GM12878 (cell line): ENCODE measurements at regions not wholly inside any gene's neighbourhood (a gene's known extent, or its start where the extent isn't known, plus 50 kb on each side); places are given as distances from the start of the nearest gene placed in this dataset.

Experiments
- ATAC-seq: fragments of 200-7000 bp; cut with Tn5 transposase; 3 replicates; pipeline ENCODE4 v1.9.1; 2020; ENCODE audit warnings: mild to moderate bottlenecking, moderate library complexity
- BruUV-seq: library from RNA; stranded (reverse); fragments of 400-500 nt; replicated peaks from 2 replicates; lab custom pipeline; 2021; lab: Mats Ljungman, UMichigan
- CTCF ChIA-PET: fragments of 300-600 bp; sonication (Branson Sonifier 250); formaldehyde crosslinking; extraction: SDS; loops from one replicate; lab custom pipeline; 2021; ENCODE audit warnings: inconsistent platforms; lab: Yijun Ruan, JAX
- POLR2A ChIA-PET: fragments of 350-600 bp; formaldehyde crosslinking; extraction: SDS; loops from one replicate; lab custom pipeline; 2021; ENCODE audit warnings: inconsistent platforms; lab: Charles Lee
- RAD21 ChIA-PET: fragments of 300-600 bp; sonication (Branson Sonifier 250); formaldehyde crosslinking; loops from one replicate; lab custom pipeline; 2023; ENCODE audit warnings: antibody characterized with exemption; ENCODE audit not compliant: unreplicated experiment; lab: Charles Lee
- SMC1A ChIA-PET: fragments of 300-600 bp; sonication (Branson Sonifier 250); formaldehyde crosslinking; loops from one replicate; lab custom pipeline; 2023; ENCODE audit not compliant: unreplicated experiment, uncharacterized antibody; lab: Charles Lee
- DNase-seq: peaks from one replicate; pipeline ENCODE4 v3.0.0-alpha.2; 2011; ENCODE audit warnings: low read depth, low spot score
- FAIRE-seq: peaks from 3 replicates; lab custom pipeline; 2011; peaks lifted over from hg19 to GRCh38; lab: Jason Lieb, UNC
- H2AFZ ChIP-seq: 2 replicates; pipeline ENCODE4 v1.6.0; 2011; ENCODE audit warnings: low read depth, low read length, control low read depth; ENCODE audit not compliant: control insufficient read depth
- H3K27ac ChIP-seq: 2 replicates; pipeline ENCODE4 v1.5.1; 2011; ENCODE audit warnings: control low read depth; ENCODE audit not compliant: control insufficient read depth, insufficient read depth
- H3K27me3 ChIP-seq, 2 experiments: replicated peaks in 1 of 2; 2 replicates each; pipeline versions ENCODE4 v1.6.0 to v1.6.1; 2011; ENCODE audit warnings: low read length in 1 of 2; ENCODE audit not compliant: control insufficient read depth in 2 of 2, insufficient read depth in 2 of 2
- H3K36me3 ChIP-seq, 2 experiments: 2 replicates each; pipeline ENCODE4 v1.5.1; 2011; ENCODE audit warnings: low read length in 1 of 2; ENCODE audit not compliant: control insufficient read depth in 2 of 2, insufficient read depth in 2 of 2
- H3K4me1 ChIP-seq: 2 replicates; pipeline ENCODE4 v1.6.1; 2011; ENCODE audit warnings: mild to moderate bottlenecking, low read length, moderate library complexity, mixed read lengths; ENCODE audit not compliant: control insufficient read depth, insufficient read depth
- H3K4me2 ChIP-seq: 2 replicates; pipeline ENCODE4 v1.6.0; 2011; ENCODE audit warnings: control low read depth; ENCODE audit not compliant: control insufficient read depth, insufficient read depth
- H3K4me3 ChIP-seq: fragments of 200-600 bp; sonication (generic); 2 replicates; pipeline ENCODE4 v1.5.1; 2016
- H3K79me2 ChIP-seq: 2 replicates; pipeline ENCODE4 v1.6.0; 2011; ENCODE audit warnings: low read length; ENCODE audit not compliant: control insufficient read depth, insufficient read depth
- H3K9ac ChIP-seq: 2 replicates; pipeline ENCODE4 v1.8.0; 2011; ENCODE audit warnings: low read length, control low read depth, mixed read lengths; ENCODE audit not compliant: control insufficient read depth, insufficient read depth
- H3K9me3 ChIP-seq: replicated peaks from 3 replicates; pipeline ENCODE4 v1.5.1; 2011; ENCODE audit warnings: mild to moderate bottlenecking, low read length; ENCODE audit not compliant: control insufficient read depth, insufficient read depth
- H4K20me1 ChIP-seq: 2 replicates; pipeline ENCODE4 v1.6.0; 2011; ENCODE audit not compliant: control insufficient read depth, insufficient read depth
- CHD1 ChIP-seq: IDR thresholded peaks from 2 replicates; pipeline ENCODE4 v1.6.1; 2012; ENCODE audit warnings: low read depth, low read length, improper control_type of control experiment
- FOXK2 ChIP-seq: fragments of 450-650 bp; IDR thresholded peaks from 2 replicates; pipeline ENCODE4 v1.6.1; 2017; ENCODE audit warnings: mild to moderate bottlenecking, moderate library complexity
- IKZF2 ChIP-seq, 2 experiments: fragments of 450-650 bp; IDR thresholded peaks; 2 replicates each; pipeline ENCODE4 v1.6.1; 2017; ENCODE audit warnings: mild to moderate bottlenecking in 2 of 2, moderate library complexity in 2 of 2
- JUNB ChIP-seq: IDR thresholded peaks from 2 replicates; pipeline ENCODE4 v1.6.1; 2016; ENCODE audit warnings: antibody characterized with exemption, mild to moderate bottlenecking
- NFXL1 ChIP-seq: fragments of 450-650 bp; IDR thresholded peaks from 2 replicates; pipeline ENCODE4 v1.6.1; 2017; ENCODE audit warnings: antibody characterized with exemption, mild to moderate bottlenecking, borderline replicate concordance
- PML ChIP-seq: IDR thresholded peaks from 2 replicates; pipeline ENCODE4 v1.6.1; 2012; ENCODE audit warnings: low read length, inconsistent platforms
- WRNIP1 ChIP-seq: IDR thresholded peaks from 2 replicates; pipeline ENCODE4 v1.6.1; 2011; ENCODE audit warnings: low read depth, low read length, improper control_type of control experiment, borderline replicate concordance
- WGBS: methylation state at CpG from one replicate; pipeline ENCODE4 v1.1.6; 2016; ENCODE audit warnings: low lambda C conversion rate; ENCODE audit not compliant: insufficient replicate concordance, insufficient coverage; ENCODE audit errors: missing lambda C conversion rate; 5-methylcytosine and 5-hydroxymethylcytosine counted together
- in situ Hi-C: fragments of 300-500 bp; cut with MboI; formaldehyde crosslinking; loops from 9 replicates; pipeline ENCODE4 v1.14.3; 2018; ENCODE audit warnings: mixed read lengths
- intact Hi-C: fragments of 100-400 bp; cut with micrococcal nuclease; formaldehyde crosslinking; loops from one replicate; pipeline ENCODE4 v1.14.2; 2022; ENCODE audit not compliant: unreplicated experiment
- TF ChIP-seq, protein P1 (sequence below): fragments of 450-650 bp; IDR thresholded peaks from 2 replicates; pipeline ENCODE4 v1.6.1; 2017; ENCODE audit warnings: mild to moderate bottlenecking, low read depth, inconsistent platforms; ENCODE audit not compliant: poor library complexity, severe bottlenecking
- TF ChIP-seq, protein P2 (sequence below): fragments of 450-650 bp; formaldehyde crosslinking; IDR thresholded peaks from 2 replicates; pipeline ENCODE4 v1.5.0; 2022; ENCODE audit warnings: mild to moderate bottlenecking, missing genetic modification characterization

DNA sequence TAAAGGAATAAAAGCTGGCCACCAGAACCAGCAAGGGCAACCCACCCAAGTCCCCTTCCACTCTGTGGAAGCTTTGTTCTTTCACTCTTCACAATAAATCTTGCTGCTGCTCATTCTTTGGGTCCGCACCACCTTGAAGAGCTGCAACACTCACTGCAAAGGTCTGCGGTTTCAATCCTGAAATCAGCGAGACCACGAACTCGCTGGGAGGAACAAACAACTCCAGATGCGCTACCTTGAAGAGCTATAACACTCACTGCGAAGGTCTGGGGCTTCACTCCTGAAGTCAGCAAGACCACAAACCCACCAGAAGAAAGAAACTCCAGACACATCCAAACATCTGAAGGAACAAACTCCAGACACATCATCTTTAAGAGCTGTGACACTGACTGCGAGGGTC is 365.2 kb upstream of the LUZP2 start:
- Histone ChIP-seq H3K4me3 (no peak overlapping the region), H3K79me2 (no peaks in the 10 kb centered on the region), H3K4me2 (no peak overlapping the region), H2AFZ (no peak overlapping the region), H3K36me3 (no peaks in the 10 kb centered on the region)
- RAD21 ChIA-PET, result no interaction called here
- in situ Hi-C loops, result no loop called here
- no TSS peak for BruUV-seq
- ATAC-seq (no peak), FAIRE-seq (no peak)
- intact Hi-C loops, result no loop called here
- TF ChIP-seq, protein P1, sequence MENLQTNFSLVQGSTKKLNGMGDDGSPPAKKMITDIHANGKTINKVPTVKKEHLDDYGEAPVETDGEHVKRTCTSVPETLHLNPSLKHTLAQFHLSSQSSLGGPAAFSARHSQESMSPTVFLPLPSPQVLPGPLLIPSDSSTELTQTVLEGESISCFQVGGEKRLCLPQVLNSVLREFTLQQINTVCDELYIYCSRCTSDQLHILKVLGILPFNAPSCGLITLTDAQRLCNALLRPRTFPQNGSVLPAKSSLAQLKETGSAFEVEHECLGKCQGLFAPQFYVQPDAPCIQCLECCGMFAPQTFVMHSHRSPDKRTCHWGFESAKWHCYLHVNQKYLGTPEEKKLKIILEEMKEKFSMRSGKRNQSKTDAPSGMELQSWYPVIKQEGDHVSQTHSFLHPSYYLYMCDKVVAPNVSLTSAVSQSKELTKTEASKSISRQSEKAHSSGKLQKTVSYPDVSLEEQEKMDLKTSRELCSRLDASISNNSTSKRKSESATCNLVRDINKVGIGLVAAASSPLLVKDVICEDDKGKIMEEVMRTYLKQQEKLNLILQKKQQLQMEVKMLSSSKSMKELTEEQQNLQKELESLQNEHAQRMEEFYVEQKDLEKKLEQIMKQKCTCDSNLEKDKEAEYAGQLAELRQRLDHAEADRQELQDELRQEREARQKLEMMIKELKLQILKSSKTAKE, result no peak
- TF ChIP-seq PML (no peak), CHD1 (no peak), NFXL1 (no peak), IKZF2 (IDR thresholded peaks at IDR 0.05) (no peak), JUNB (no peak), WRNIP1 (no peak), FOXK2 (no peak)
- TF ChIP-seq, protein P2, sequence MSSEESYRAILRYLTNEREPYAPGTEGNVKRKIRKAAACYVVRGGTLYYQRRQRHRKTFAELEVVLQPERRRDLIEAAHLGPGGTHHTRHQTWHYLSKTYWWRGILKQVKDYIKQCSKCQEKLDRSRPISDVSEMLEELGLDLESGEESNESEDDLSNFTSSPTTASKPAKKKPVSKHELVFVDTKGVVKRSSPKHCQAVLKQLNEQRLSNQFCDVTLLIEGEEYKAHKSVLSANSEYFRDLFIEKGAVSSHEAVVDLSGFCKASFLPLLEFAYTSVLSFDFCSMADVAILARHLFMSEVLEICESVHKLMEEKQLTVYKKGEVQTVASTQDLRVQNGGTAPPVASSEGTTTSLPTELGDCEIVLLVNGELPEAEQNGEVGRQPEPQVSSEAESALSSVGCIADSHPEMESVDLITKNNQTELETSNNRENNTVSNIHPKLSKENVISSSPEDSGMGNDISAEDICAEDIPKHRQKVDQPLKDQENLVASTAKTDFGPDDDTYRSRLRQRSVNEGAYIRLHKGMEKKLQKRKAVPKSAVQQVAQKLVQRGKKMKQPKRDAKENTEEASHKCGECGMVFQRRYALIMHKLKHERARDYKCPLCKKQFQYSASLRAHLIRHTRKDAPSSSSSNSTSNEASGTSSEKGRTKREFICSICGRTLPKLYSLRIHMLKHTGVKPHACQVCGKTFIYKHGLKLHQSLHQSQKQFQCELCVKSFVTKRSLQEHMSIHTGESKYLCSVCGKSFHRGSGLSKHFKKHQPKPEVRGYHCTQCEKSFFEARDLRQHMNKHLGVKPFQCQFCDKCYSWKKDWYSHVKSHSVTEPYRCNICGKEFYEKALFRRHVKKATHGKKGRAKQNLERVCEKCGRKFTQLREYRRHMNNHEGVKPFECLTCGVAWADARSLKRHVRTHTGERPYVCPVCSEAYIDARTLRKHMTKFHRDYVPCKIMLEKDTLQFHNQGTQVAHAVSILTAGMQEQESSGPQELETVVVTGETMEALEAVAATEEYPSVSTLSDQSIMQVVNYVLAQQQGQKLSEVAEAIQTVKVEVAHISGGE (CRISPR knock-in tag), result no peak
- TF ChIP-seq, all 136 proteins: peak for 0
- Histone ChIP-seq H4K20me1 (no peaks in the 10 kb centered on the region), H3K9me3 (no peaks in the 10 kb centered on the region), H3K27me3 (no peaks in the 10 kb centered on the region), H3K27ac (no peak overlapping the region), H3K4me1 (no peaks in the 10 kb centered on the region), H3K9ac (no peak overlapping the region)
- POLR2A ChIA-PET, result no interaction called here
- SMC1A ChIA-PET, result interaction anchor here (0.6 kb wide), 1 partner anchor 144 kb away, joined by 3 read pairs; no protein-coding TSS in a partner anchor
- no peak for DNase-seq
- 23% methylated on average over 8 of the region's 8 CpGs for WGBS
- CTCF ChIA-PET, result interaction anchor here (1.4 kb wide), 1 partner anchor 8 kb away, joined by 3 read pairs; no protein-coding TSS in a partner anchor
